Endothelial cell of umbilical vein (primary cell): ENCODE measurements at regions not wholly inside any gene's neighbourhood (a gene's known extent, or its start where the extent isn't known, plus 50 kb on each side); places are given as distances from the start of the nearest gene placed in this dataset.

Experiments
- EZH2 ChIP-seq: IDR thresholded peaks from 2 replicates; pipeline ENCODE4 v1.6.1; 2012; ENCODE audit warnings: borderline replicate concordance, low read depth, mild to moderate bottlenecking, moderate library complexity, low read length, inconsistent platforms; ENCODE audit not compliant: severe bottlenecking
- FOS ChIP-seq: IDR thresholded peaks from 2 replicates; pipeline ENCODE4 v1.6.1; 2011; ENCODE audit warnings: mild to moderate bottlenecking, low read length, moderate library complexity, borderline replicate concordance; ENCODE audit not compliant: insufficient read depth
- MYC ChIP-seq: IDR thresholded peaks from one replicate; pipeline ENCODE4 v1.6.1; 2011; ENCODE audit warnings: mild to moderate bottlenecking, low read depth, low read length
- POLR2A ChIP-seq: IDR thresholded peaks from 2 replicates; pipeline ENCODE4 v1.6.1; 2012; ENCODE audit warnings: low read depth, mild to moderate bottlenecking, control low read depth, low read length
- TF ChIP-seq, protein P1 (sequence below), 2 donors: IDR thresholded peaks; 1 replicate in 1 of 2; 2 replicates in 1 of 2; pipeline ENCODE4 v1.5.1; 2011; ENCODE audit warnings: low read length in 2 of 2, mild to moderate bottlenecking in 2 of 2, moderate library complexity in 2 of 2, control low read depth in 1 of 2, inconsistent platforms in 1 of 2, low read depth in 1 of 2; ENCODE audit not compliant: insufficient read depth in 1 of 2; ENCODE audit errors: extremely low read depth in 1 of 2

DNA sequence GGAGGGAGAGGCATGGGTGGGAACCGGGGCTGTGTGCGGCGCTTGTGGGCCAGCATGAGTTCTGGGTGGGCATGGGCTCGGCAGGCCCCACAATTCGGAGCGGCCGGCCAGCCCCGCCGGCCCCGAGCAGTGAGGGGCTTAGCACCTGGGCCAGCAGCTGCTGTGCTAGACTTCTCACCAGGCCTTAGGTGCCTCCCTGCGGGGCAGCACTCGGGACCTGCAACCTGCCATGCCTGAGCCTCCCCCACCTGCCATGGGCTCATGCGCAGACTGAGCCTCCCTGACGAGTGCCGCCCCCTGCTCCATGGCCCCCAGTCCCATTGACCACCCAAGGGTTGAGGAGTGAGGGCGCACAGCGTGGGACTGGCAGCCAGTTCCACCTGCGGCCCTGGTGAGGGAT is 573.9 kb downstream of the TMA16 start:
- TF ChIP-seq EZH2: no peak
- TF ChIP-seq, protein P1, sequence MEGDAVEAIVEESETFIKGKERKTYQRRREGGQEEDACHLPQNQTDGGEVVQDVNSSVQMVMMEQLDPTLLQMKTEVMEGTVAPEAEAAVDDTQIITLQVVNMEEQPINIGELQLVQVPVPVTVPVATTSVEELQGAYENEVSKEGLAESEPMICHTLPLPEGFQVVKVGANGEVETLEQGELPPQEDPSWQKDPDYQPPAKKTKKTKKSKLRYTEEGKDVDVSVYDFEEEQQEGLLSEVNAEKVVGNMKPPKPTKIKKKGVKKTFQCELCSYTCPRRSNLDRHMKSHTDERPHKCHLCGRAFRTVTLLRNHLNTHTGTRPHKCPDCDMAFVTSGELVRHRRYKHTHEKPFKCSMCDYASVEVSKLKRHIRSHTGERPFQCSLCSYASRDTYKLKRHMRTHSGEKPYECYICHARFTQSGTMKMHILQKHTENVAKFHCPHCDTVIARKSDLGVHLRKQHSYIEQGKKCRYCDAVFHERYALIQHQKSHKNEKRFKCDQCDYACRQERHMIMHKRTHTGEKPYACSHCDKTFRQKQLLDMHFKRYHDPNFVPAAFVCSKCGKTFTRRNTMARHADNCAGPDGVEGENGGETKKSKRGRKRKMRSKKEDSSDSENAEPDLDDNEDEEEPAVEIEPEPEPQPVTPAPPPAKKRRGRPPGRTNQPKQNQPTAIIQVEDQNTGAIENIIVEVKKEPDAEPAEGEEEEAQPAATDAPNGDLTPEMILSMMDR (IDR thresholded peaks at IDR 0.05; ENCODE audit: extremely low read depth in 1 of 2, insufficient read depth in 1 of 2, low read depth in 1 of 2, low read length in 2 of 2): no peak
- no peak for TF ChIP-seq MYC
- no peak for TF ChIP-seq FOS
- TF ChIP-seq POLR2A: no peak
